ENCODE measurements at regions not wholly inside any gene's neighbourhood (a gene's known extent, or its start where the extent isn't known, plus 50 kb on each side); places are given as distances from the start of the nearest gene placed in this dataset.
"Not testable (repeated sequence)": the region's sequence is repeated elsewhere in the genome, so short reads cannot be mapped to it uniquely, and the experiment has no call there.

GRCh38 chr2:236781933-236782816 lies 212.6 kb downstream of the ACKR3 start:
- DNase-seq: no peak

- DNase-seq: no peak
These were observed 213.3 kb downstream of the ACKR3 start for GRCh38 chr2:236782938-236783337.

GRCh38 chr2:236783417-236784020 lies 213.9 kb downstream of the ACKR3 start:
- no peak for DNase-seq

- DNase-seq: no peak
These were observed 216.0 kb downstream of the ACKR3 start for GRCh38 chr2:236785611-236786057.

- no peak for DNase-seq
These were observed 217.1 kb downstream of the ACKR3 start for GRCh38 chr2:236786751-236787150.

GRCh38 chr2:236787376-236787775 lies 217.8 kb downstream of the ACKR3 start:
- DNase-seq: not testable (repeated sequence)

GRCh38 chr2:236787885-236788284 lies 218.3 kb downstream of the ACKR3 start:
- no peak for DNase-seq

- no peak for DNase-seq
These were observed 221.3 kb downstream of the ACKR3 start for GRCh38 chr2:236790963-236791362.

- DNase-seq: no peak
These were observed 223.7 kb downstream of the ACKR3 start for GRCh38 chr2:236793023-236794011.

- no peak for DNase-seq
These were observed 224.7 kb downstream of the ACKR3 start for GRCh38 chr2:236794176-236794957.

GRCh38 chr2:236795169-236795860 lies 225.7 kb downstream of the ACKR3 start:
- no peak for DNase-seq

- DNase-seq: no peak
These were observed 226.2 kb downstream of the ACKR3 start for GRCh38 chr2:236795861-236796219.

- DNase-seq: no peak
These were observed 226.6 kb downstream of the ACKR3 start for GRCh38 chr2:236796236-236796635.

- no peak for DNase-seq
These were observed 227.8 kb downstream of the ACKR3 start for GRCh38 chr2:236797411-236797810.

- no peak for DNase-seq
These were observed 228.9 kb downstream of the ACKR3 start for GRCh38 chr2:236798491-236798890.

- no peak for DNase-seq
These were observed 229.9 kb downstream of the ACKR3 start for GRCh38 chr2:236799391-236800026.

- DNase-seq: no peak
These were observed 233.2 kb downstream of the ACKR3 start for GRCh38 chr2:236802862-236803261.

- DNase-seq: no peak
These were observed 234.0 kb downstream of the ACKR3 start for GRCh38 chr2:236803621-236804020.

- no peak for DNase-seq
These were observed 236.3 kb downstream of the ACKR3 start for GRCh38 chr2:236805800-236806531.

- DNase-seq: no peak
These were observed 240.1 kb downstream of the ACKR3 start for GRCh38 chr2:236809716-236810115.

All from activated naive CD4-positive, alpha-beta T cell treated with anti-CD3 and anti-CD28 coated beads, Interleukin-2, amount 50 U/mL, for 16 hours (primary cell).